SU-DHL-6 (cell line): ENCODE measurements at regions not wholly inside any gene's neighbourhood (a gene's known extent, or its start where the extent isn't known, plus 50 kb on each side); places are given as distances from the start of the nearest gene placed in this dataset.
"Not testable (repeated sequence)": the region's sequence is repeated elsewhere in the genome, so short reads cannot be mapped to it uniquely, and the experiment has no call there.

ENCODE experiments used
- H2AFZ ChIP-seq: fragments of 200-600 bp; sonication (generic); 2 replicates; pipeline ENCODE4 v1.6.1; 2014; ENCODE audit warnings: low read depth, mild to moderate bottlenecking, moderate library complexity, mixed read lengths, antibody characterized with exemption, low read length; ENCODE audit not compliant: severe bottlenecking
- H3F3A ChIP-seq: fragments of 200-600 bp; shearing (Covaris generic); 2 replicates; pipeline ENCODE4 v1.6.0; 2016; ENCODE audit warnings: antibody characterized with exemption, mild to moderate bottlenecking; ENCODE audit not compliant: insufficient read depth
- H3K27ac ChIP-seq: fragments of 200-600 bp; sonication (generic); 2 replicates; pipeline ENCODE4 v1.5.1; 2016; ENCODE audit warnings: low read depth, mild to moderate bottlenecking, low read length, moderate library complexity, mixed read lengths
- H3K27me3 ChIP-seq: fragments of 200-600 bp; sonication (generic), shearing (Covaris generic); 2 replicates; pipeline ENCODE4 v1.6.0; 2014; ENCODE audit warnings: mild to moderate bottlenecking, low read length
- H3K36me3 ChIP-seq: fragments of 200-600 bp; sonication (generic); 2 replicates; pipeline ENCODE4 v1.6.1; 2014; ENCODE audit warnings: mild to moderate bottlenecking, low read length, mixed read lengths
- H3K4me2 ChIP-seq: fragments of 300-600, 200-600 bp; shearing (Covaris generic), sonication (generic); 2 replicates; pipeline ENCODE4 v1.6.0; 2014; ENCODE audit warnings: low read length, low read depth, mild to moderate bottlenecking; ENCODE audit not compliant: poor library complexity, severe bottlenecking
- H3K4me3 ChIP-seq: fragments of 200-600 bp; sonication (generic); 2 replicates; pipeline ENCODE4 v1.5.1; 2014; ENCODE audit warnings: antibody characterized with exemption, low read length, mild to moderate bottlenecking, mixed read lengths; ENCODE audit not compliant: insufficient read depth, poor library complexity, severe bottlenecking
- H3K79me2 ChIP-seq: fragments of 200-600 bp; sonication (generic); 2 replicates; pipeline ENCODE4 v1.6.1; 2014; ENCODE audit warnings: mild to moderate bottlenecking, low read length, moderate library complexity; ENCODE audit not compliant: insufficient read depth
- H3K9ac ChIP-seq: fragments of 200-600 bp; sonication (generic); 2 replicates; pipeline ENCODE4 v1.7.0; 2014; ENCODE audit warnings: mild to moderate bottlenecking, low read length
- H3K9me2 ChIP-seq: fragments of 200-600 bp; sonication (generic); replicated peaks from 2 replicates; pipeline ENCODE4 v1.6.1; 2014; ENCODE audit warnings: low read length; ENCODE audit not compliant: insufficient read depth
- H3K9me3 ChIP-seq: fragments of 200-600 bp; sonication (generic); 2 replicates; pipeline ENCODE4 v1.6.1; 2014; ENCODE audit warnings: low read length, mixed read lengths; ENCODE audit not compliant: insufficient read depth
- H4K20me1 ChIP-seq: fragments of 200-600 bp; sonication (generic); 2 replicates; pipeline ENCODE4 v1.6.1; 2014; ENCODE audit warnings: low read depth, mild to moderate bottlenecking, antibody characterized with exemption, low read length, moderate library complexity, mixed read lengths
- CTCF ChIP-seq: fragments of 200-600 bp; sonication (generic); IDR thresholded peaks from one replicate; pipeline ENCODE4 v1.5.1; 2017; ENCODE audit warnings: antibody characterized with exemption, mild to moderate bottlenecking, low read length, moderate library complexity; ENCODE audit not compliant: insufficient read depth, poor library complexity, severe bottlenecking
- EZH2phosphoT487 ChIP-seq: fragments of 200-600 bp; sonication (generic), shearing (Covaris generic); conservative IDR thresholded peaks from 2 replicates; pipeline ENCODE4 v1.6.1; 2018; ENCODE audit warnings: mild to moderate bottlenecking, antibody characterized with exemption, low read length, moderate library complexity, mixed read lengths

- Histone ChIP-seq H3K4me2 (no peak overlapping the region), H3K79me2 (no peaks in the 10 kb centered on the region), H4K20me1 (no peaks in the 10 kb centered on the region), H2AFZ (no peak overlapping the region), H3K36me3 (no peaks in the 10 kb centered on the region), H3K27ac (no peak overlapping the region), H3K9me2 (no peaks in the 10 kb centered on the region), H3K9me3 (no peaks in the 10 kb centered on the region), H3F3A (no peaks in the 10 kb centered on the region), H3K27me3 (no peaks in the 10 kb centered on the region), H3K9ac (no peak overlapping the region), H3K4me3 (no peak overlapping the region)
- TF ChIP-seq CTCF (no peak), EZH2phosphoT487 (no peak)
Observed at GRCh38 chr11:45407226-45407625, 121.1 kb upstream of the SYT13 start.

GRCh38 chr11:45405916-45406670 is 120.0 kb upstream of the SYT13 start:
- TF ChIP-seq EZH2phosphoT487 (no peak), CTCF (peak; percentile 40)
- H3K9me3 ChIP-seq = no peaks in the 10 kb centered on the region
- no peaks in the 10 kb centered on the region for H3K79me2 ChIP-seq
- no peaks in the 10 kb centered on the region for H3K9me2 ChIP-seq
- H3K9ac ChIP-seq = no peak overlapping the region
- H2AFZ ChIP-seq = no peak overlapping the region
- no peak overlapping the region for H3K4me3 ChIP-seq
- H3K36me3 ChIP-seq = no peaks in the 10 kb centered on the region
- no peaks in the 10 kb centered on the region for H3K27me3 ChIP-seq
- no peak overlapping the region for H3K4me2 ChIP-seq
- no peaks in the 10 kb centered on the region for H4K20me1 ChIP-seq
- H3K27ac ChIP-seq = no peak overlapping the region
- H3F3A ChIP-seq = no peaks in the 10 kb centered on the region

GRCh38 chr11:45403521-45403920 is 117.4 kb upstream of the SYT13 start:
- H4K20me1 ChIP-seq, H3K36me3 ChIP-seq, H3K79me2 ChIP-seq, H3K27ac ChIP-seq, H3K9me2 ChIP-seq, H3K4me3 ChIP-seq, H2AFZ ChIP-seq, H3K27me3 ChIP-seq, H3K4me2 ChIP-seq, H3K9ac ChIP-seq, H3K9me3 ChIP-seq, H3F3A ChIP-seq: not testable (repeated sequence)

GRCh38 chr11:45402049-45402630 is 116.0 kb upstream of the SYT13 start:
- no peaks in the 10 kb centered on the region for H3K9me2 ChIP-seq
- H3K36me3 ChIP-seq = no peaks in the 10 kb centered on the region
- no peaks in the 10 kb centered on the region for H3K9me3 ChIP-seq
- H3K79me2 ChIP-seq = no peaks in the 10 kb centered on the region
- no peak overlapping the region for H3K4me3 ChIP-seq
- H2AFZ ChIP-seq = no peak overlapping the region
- no peak overlapping the region for H3K4me2 ChIP-seq
- H3K9ac ChIP-seq = no peak overlapping the region
- H3F3A ChIP-seq = no peaks in the 10 kb centered on the region
- no peak overlapping the region for H3K27ac ChIP-seq
- H4K20me1 ChIP-seq = no peaks in the 10 kb centered on the region
- H3K27me3 ChIP-seq = no peaks in the 10 kb centered on the region
- no peak for TF ChIP-seq CTCF
- TF ChIP-seq EZH2phosphoT487 = no peak
